Spleen (tissue), 11 donors: ENCODE measurements at regions not wholly inside any gene's neighbourhood (a gene's known extent, or its start where the extent isn't known, plus 50 kb on each side); places are given as distances from the start of the nearest gene placed in this dataset.

Source experiments
- DNase-seq: peaks from one replicate; pipeline ENCODE4 v3.0.0-alpha.2; 2020
- H3K27ac ChIP-seq, 8 donors: fragments of 200-600 bp; sonication (generic) in 7 of 8; 1 replicate in 4 of 8; 2 replicates in 4 of 8; pipeline versions ENCODE4 v1.5.0 to v1.8.0; 2016 to 2021; ENCODE audit warnings: inconsistent platforms in 4 of 8, mild to moderate bottlenecking in 4 of 8, moderate library complexity in 1 of 8
- H3K27me3 ChIP-seq, 7 donors: fragments of 200-600 bp; sonication (generic) in 6 of 7; replicated peaks in 1 of 7; 1 replicate in 4 of 7; 2 replicates in 3 of 7; pipeline versions ENCODE4 v1.5.0 to v1.8.0; 2016 to 2021; ENCODE audit warnings: inconsistent platforms in 3 of 7, mild to moderate bottlenecking in 1 of 7
- H3K36me3 ChIP-seq, 6 donors: fragments of 200-600 bp; sonication (generic) in 5 of 6; 1 replicate in 4 of 6; 2 replicates in 2 of 6; pipeline versions ENCODE4 v1.5.0 to v1.8.0; 2016 to 2021; ENCODE audit warnings: inconsistent platforms in 2 of 6
- H3K4me1 ChIP-seq, 6 donors: fragments of 200-600 bp; sonication (generic) in 5 of 6; 1 replicate in 3 of 6; 2 replicates in 3 of 6; pipeline versions ENCODE4 v1.5.0 to v1.8.0; 2016 to 2021; ENCODE audit warnings: inconsistent platforms in 3 of 6
- H3K4me3 ChIP-seq, 8 donors: fragments of 200-600 bp; sonication (generic) in 7 of 8; 1 replicate in 4 of 8; 2 replicates in 4 of 8; pipeline versions ENCODE4 v1.5.0 to v1.8.0; 2016 to 2021; ENCODE audit warnings: inconsistent platforms in 4 of 8, mild to moderate bottlenecking in 4 of 8, moderate library complexity in 2 of 8
- H3K9me3 ChIP-seq, 8 donors: fragments of 200-600 bp; sonication (generic) in 7 of 8; 1 replicate in 4 of 8; 2 replicates in 4 of 8; pipeline versions ENCODE4 v1.5.0 to v1.8.0; 2016 to 2021; ENCODE audit warnings: inconsistent platforms in 4 of 8
- CTCF ChIP-seq, 11 experiments: fragments of 200-600 bp in 7 of 11; fragments of 450-650 bp in 4 of 11; sonication (generic) in 4 of 11; IDR thresholded peaks in 8 of 11; conservative IDR thresholded peaks in 3 of 11; 1 replicate in 7 of 11; 2 replicates in 4 of 11; pipeline versions ENCODE4 v1.4.0 to v1.8.0; 2016 to 2021; ENCODE audit warnings: antibody characterized with exemption in 11 of 11, inconsistent platforms in 4 of 11, mild to moderate bottlenecking in 1 of 11
- POLR2A ChIP-seq, 3 donors: fragments of 450-650 bp; IDR thresholded peaks; one replicate each; pipeline ENCODE4 v1.5.1; 2017; ENCODE audit warnings: antibody characterized with exemption in 3 of 3, mild to moderate bottlenecking in 1 of 3
- POLR2AphosphoS5 ChIP-seq, 3 donors: sonication (generic); formaldehyde crosslinking; IDR thresholded peaks; one replicate each; pipeline ENCODE4 v1.5.1; 2017; ENCODE audit warnings: antibody characterized with exemption in 3 of 3
- WGBS, 5 donors: extraction: QIAGEN DNeasy Blood & Tissue Kit in 3 of 5; methylation state at CpG; one replicate each; pipeline versions ENCODE4 v1.1.5 to v1.1.7; 2013 to 2018; 5-methylcytosine and 5-hydroxymethylcytosine counted together
- intact Hi-C: fragments of 100-400 bp; cut with DNase I; formaldehyde crosslinking; loops from one replicate; pipeline ENCODE4 v1.15.0; 2023; ENCODE audit warnings: low total_unique reads
- donor health status: healthy with polysubstance abuse.
- donor health status: DM: no; HTN: no; CAD: no; lungs with moderate emphysema.
- donor health status: DM: no; HTN: no; CAD: no.
- donor health status: Bipolar disorder and iron deficiency.
- donor health status: healthy.
- donor health status: DM: no; HTN: no; CAD: no.
- donor health status: DM: yes; HTN: yes; CAD: no.

- 83 to 90% (median 84%) methylated on average over 6 of the region's 6 CpGs for WGBS, 5 donors
- intact Hi-C loops = no loop called here
Observed at GRCh38 chr4:160318567-160319220, 1215.8 kb downstream of the RAPGEF2 start.

GRCh38 chr4:160319221-160319867 is 1216.5 kb downstream of the RAPGEF2 start:
- no peaks in the 10 kb centered on the region for H3K4me1 ChIP-seq
- no peaks in the 10 kb centered on the region for H3K27me3 ChIP-seq
- DNase-seq = no peak
- no peaks in the 10 kb centered on the region for H3K36me3 ChIP-seq
- H3K4me3 ChIP-seq = no peak overlapping the region
- WGBS, 5 donors = 57 to 93% (median 77%) methylated on average over 4 of the region's 4 CpGs
- no peak overlapping the region for H3K27ac ChIP-seq
- intact Hi-C loops = no loop called here
- TF ChIP-seq POLR2AphosphoS5 (IDR thresholded peaks at IDR 0.05) (no peak), POLR2A (IDR thresholded peaks at IDR 0.05) (no peak), CTCF (IDR thresholded peaks at IDR 0.05 in 8 of 11, conservative IDR thresholded peaks at IDR 0.05 in 3 of 11) (no peak)
- H3K9me3 ChIP-seq = peaks cover 0 to 15% (median 0%) of the 10 kb centered on the region in 8 donors

More at GRCh38 chr4:160318567-160319220, 1215.8 kb downstream of the RAPGEF2 start:
- no peak for DNase-seq
- H3K27ac ChIP-seq = no peak overlapping the region
- H3K4me3 ChIP-seq = no peak overlapping the region
- H3K27me3 ChIP-seq = no peaks in the 10 kb centered on the region
- TF ChIP-seq POLR2AphosphoS5 (IDR thresholded peaks at IDR 0.05) (no peak), CTCF (IDR thresholded peaks at IDR 0.05 in 8 of 11, conservative IDR thresholded peaks at IDR 0.05 in 3 of 11) (no peak), POLR2A (IDR thresholded peaks at IDR 0.05) (no peak)
- peaks cover 0 to 15% (median 0%) of the 10 kb centered on the region in 8 donors for H3K9me3 ChIP-seq
- no peaks in the 10 kb centered on the region for H3K4me1 ChIP-seq
- H3K36me3 ChIP-seq = no peaks in the 10 kb centered on the region

GRCh38 chr4:160319868-160320260 is 1217.0 kb downstream of the RAPGEF2 start:
- Histone ChIP-seq H3K27me3 (no peaks in the 10 kb centered on the region), H3K9me3 (peaks cover 0 to 15% (median 0%) of the 10 kb centered on the region in 8 donors), H3K4me3 (no peak overlapping the region), H3K27ac (no peak overlapping the region), H3K36me3 (no peaks in the 10 kb centered on the region), H3K4me1 (no peaks in the 10 kb centered on the region)
- TF ChIP-seq POLR2A (IDR thresholded peaks at IDR 0.05) (no peak), CTCF (IDR thresholded peaks at IDR 0.05 in 8 of 11, conservative IDR thresholded peaks at IDR 0.05 in 3 of 11) (no peak), POLR2AphosphoS5 (IDR thresholded peaks at IDR 0.05) (no peak)
- intact Hi-C loops = no loop called here
- no peak for DNase-seq
- 89 to 98% (median 93%) methylated on average over 2 of the region's 2 CpGs for WGBS, 5 donors

GRCh38 chr4:160326110-160326509 is 1223.2 kb downstream of the RAPGEF2 start:
- Histone ChIP-seq H3K27ac (no peak overlapping the region), H3K4me3 (no peak overlapping the region), H3K9me3 (no peaks in the 10 kb centered on the region), H3K36me3 (no peaks in the 10 kb centered on the region), H3K4me1 (no peaks in the 10 kb centered on the region), H3K27me3 (no peaks in the 10 kb centered on the region)
- no peak for DNase-seq
- no peak for TF ChIP-seq POLR2AphosphoS5 (IDR thresholded peaks at IDR 0.05)
- TF ChIP-seq POLR2A (IDR thresholded peaks at IDR 0.05) = no peak
- no peak for TF ChIP-seq CTCF (IDR thresholded peaks at IDR 0.05 in 8 of 11, conservative IDR thresholded peaks at IDR 0.05 in 3 of 11)
- 68 to 75% (median 70%) methylated on average over 5 of the region's 5 CpGs for WGBS, 5 donors
- intact Hi-C loops = no loop called here
